ENCODE measurements at regions not wholly inside any gene's neighbourhood (a gene's known extent, or its start where the extent isn't known, plus 50 kb on each side); places are given as distances from the start of the nearest gene placed in this dataset.
A peak's percentile ranks its signal among the peaks of the same experiment; 100 is the strongest.
"Not testable (repeated sequence)": the region's sequence is repeated elsewhere in the genome, so short reads cannot be mapped to it uniquely, and the experiment has no call there.

GRCh38 chr11:67940440-67940839 lies 63.5 kb downstream of the UNC93B1 start:
- DNase-seq (ENCODE audit: extremely low read depth in 1 of 2, low read depth in 1 of 2), result not testable (repeated sequence)

GRCh38 chr11:67938964-67939363 lies 64.9 kb downstream of the UNC93B1 start:
- not testable (repeated sequence) for DNase-seq (ENCODE audit: extremely low read depth in 1 of 2, low read depth in 1 of 2)

- DNase-seq (ENCODE audit: extremely low read depth in 1 of 2, low read depth in 1 of 2), result not testable (repeated sequence)
Measured at GRCh38 chr11:67938371-67938770, 65.5 kb downstream of the UNC93B1 start.

GRCh38 chr11:67923565-67923964 lies 80.3 kb downstream of the UNC93B1 start:
- not testable (repeated sequence) for DNase-seq (ENCODE audit: extremely low read depth in 1 of 2, low read depth in 1 of 2)

GRCh38 chr11:67920546-67920945 lies 83.4 kb downstream of the UNC93B1 start:
- DNase-seq (ENCODE audit: extremely low read depth in 1 of 2, low read depth in 1 of 2), result not testable (repeated sequence)

- not testable (repeated sequence) for DNase-seq (ENCODE audit: extremely low read depth in 1 of 2, low read depth in 1 of 2)
Measured at GRCh38 chr11:67912184-67912583, 91.7 kb downstream of the UNC93B1 start.

GRCh38 chr11:67911211-67911610 lies 92.7 kb downstream of the UNC93B1 start:
- not testable (repeated sequence) for DNase-seq (ENCODE audit: extremely low read depth in 1 of 2, low read depth in 1 of 2)

- DNase-seq (ENCODE audit: extremely low read depth in 1 of 2, low read depth in 1 of 2), result not testable (repeated sequence)
Measured at GRCh38 chr11:67910803-67911202, 93.1 kb downstream of the UNC93B1 start.

GRCh38 chr11:67906969-67907368 lies 96.9 kb downstream of the UNC93B1 start:
- DNase-seq (ENCODE audit: extremely low read depth in 1 of 2, low read depth in 1 of 2), result not testable (repeated sequence)

- not testable (repeated sequence) for DNase-seq (ENCODE audit: extremely low read depth in 1 of 2, low read depth in 1 of 2)
Measured at GRCh38 chr11:67899462-67899861, 104.4 kb downstream of the UNC93B1 start.

- not testable (repeated sequence) for DNase-seq (ENCODE audit: extremely low read depth in 1 of 2, low read depth in 1 of 2)
Measured at GRCh38 chr11:67893487-67893886, 110.4 kb downstream of the UNC93B1 start.

- DNase-seq (ENCODE audit: extremely low read depth in 1 of 2, low read depth in 1 of 2), result not testable (repeated sequence)
Measured at GRCh38 chr11:67889646-67890045, 114.3 kb downstream of the UNC93B1 start.

GRCh38 chr11:67888056-67888455 lies 115.8 kb downstream of the UNC93B1 start:
- not testable (repeated sequence) for DNase-seq (ENCODE audit: extremely low read depth in 1 of 2, low read depth in 1 of 2)

- not testable (repeated sequence) for DNase-seq (ENCODE audit: extremely low read depth in 1 of 2, low read depth in 1 of 2)
Measured at GRCh38 chr11:67886672-67887071, 117.2 kb downstream of the UNC93B1 start.

- not testable (repeated sequence) for DNase-seq (ENCODE audit: extremely low read depth in 1 of 2, low read depth in 1 of 2)
Measured at GRCh38 chr11:67886207-67886606, 117.7 kb downstream of the UNC93B1 start.

GRCh38 chr11:67885574-67885973 lies 118.3 kb downstream of the UNC93B1 start:
- not testable (repeated sequence) for DNase-seq (ENCODE audit: extremely low read depth in 1 of 2, low read depth in 1 of 2)

- DNase-seq (ENCODE audit: extremely low read depth in 1 of 2, low read depth in 1 of 2), result peak in 1 of 2 donors; percentile 1
Measured at GRCh38 chr11:67884761-67885558, 118.9 kb downstream of the UNC93B1 start.

- DNase-seq (ENCODE audit: extremely low read depth in 1 of 2, low read depth in 1 of 2), result not testable (repeated sequence)
Measured at GRCh38 chr11:67884073-67884757, 119.7 kb downstream of the UNC93B1 start.

GRCh38 chr11:67882304-67882703 lies 121.6 kb downstream of the UNC93B1 start:
- not testable (repeated sequence) for DNase-seq (ENCODE audit: extremely low read depth in 1 of 2, low read depth in 1 of 2)

- not testable (repeated sequence) for DNase-seq (ENCODE audit: extremely low read depth in 1 of 2, low read depth in 1 of 2)
Measured at GRCh38 chr11:67881836-67882235, 122.1 kb downstream of the UNC93B1 start.

GRCh38 chr11:67880594-67881196 lies 123.2 kb downstream of the UNC93B1 start:
- not testable (repeated sequence) for DNase-seq (ENCODE audit: extremely low read depth in 1 of 2, low read depth in 1 of 2)
